Bronchial epithelial cell (primary cell): ENCODE measurements at regions not wholly inside any gene's neighbourhood (a gene's known extent, or its start where the extent isn't known, plus 50 kb on each side); places are given as distances from the start of the nearest gene placed in this dataset.

Source experiments
- DNase-seq: peaks from one replicate; pipeline ENCODE4 v3.0.0-alpha.2; 2010; ENCODE audit warnings: low read depth
- FAIRE-seq: peaks from 2 replicates; lab custom pipeline; 2011; peaks lifted over from hg19 to GRCh38; lab: Jason Lieb, UNC
- H3K27me3 ChIP-seq: 2 replicates; pipeline ENCODE4 v1.5.1; 2011; ENCODE audit warnings: low read length; ENCODE audit not compliant: control insufficient read depth, insufficient read depth
- H3K36me3 ChIP-seq: 2 replicates; pipeline ENCODE4 v1.5.1; 2011; ENCODE audit warnings: low read length; ENCODE audit not compliant: control insufficient read depth, insufficient read depth
- H3K4me3 ChIP-seq: 2 replicates; pipeline ENCODE4 v1.5.1; 2011; ENCODE audit warnings: mild to moderate bottlenecking, low read depth, low read length, control low read depth
- CTCF ChIP-seq: IDR thresholded peaks from 2 replicates; pipeline ENCODE4 v1.5.1; 2011; ENCODE audit warnings: mild to moderate bottlenecking, moderate library complexity, low read length, control low read depth, inconsistent platforms; ENCODE audit not compliant: insufficient read depth, severe bottlenecking

- Histone ChIP-seq H3K36me3 (no peaks in the 10 kb centered on the region), H3K27me3 (peaks cover 5% of the 10 kb centered on the region), H3K4me3 (no peak overlapping the region)
- FAIRE-seq (no peak), DNase-seq (peak; percentile 7)
- no peak for TF ChIP-seq CTCF
Observed at GRCh38 chr7:22610263-22610662, 110.3 kb upstream of the STEAP1B start.

GRCh38 chr7:22607180-22607579, 107.2 kb upstream of the STEAP1B start:
- H3K4me3 ChIP-seq: no peak overlapping the region
- DNase-seq (peak; percentile 50), FAIRE-seq (no peak)
- H3K36me3 ChIP-seq: no peaks in the 10 kb centered on the region
- TF ChIP-seq CTCF: no peak
- H3K27me3 ChIP-seq: peaks cover 13% of the 10 kb centered on the region

GRCh38 chr7:22604246-22604645, 104.3 kb upstream of the STEAP1B start:
- no peaks in the 10 kb centered on the region for H3K36me3 ChIP-seq
- DNase-seq (no peak), FAIRE-seq (no peak)
- peaks cover 11% of the 10 kb centered on the region for H3K27me3 ChIP-seq
- H3K4me3 ChIP-seq: no peak overlapping the region
- TF ChIP-seq CTCF: no peak

GRCh38 chr7:22601812-22602565, 102.0 kb upstream of the STEAP1B start:
- FAIRE-seq: no peak
- H3K27me3 ChIP-seq: peaks cover 9% of the 10 kb centered on the region
- TF ChIP-seq CTCF: no peak
- no peaks in the 10 kb centered on the region for H3K36me3 ChIP-seq
- DNase-seq: peak; percentile 38
- H3K4me3 ChIP-seq: no peak overlapping the region

- H3K4me3 ChIP-seq: no peak overlapping the region
- H3K27me3 ChIP-seq: peaks cover 9% of the 10 kb centered on the region
- TF ChIP-seq CTCF: no peak
- FAIRE-seq (no peak), DNase-seq (no peak)
- H3K36me3 ChIP-seq: no peaks in the 10 kb centered on the region
Observed at GRCh38 chr7:22601408-22601807, 101.4 kb upstream of the STEAP1B start.

GRCh38 chr7:22601003-22601402, 101.0 kb upstream of the STEAP1B start:
- no peak for FAIRE-seq
- no peak for TF ChIP-seq CTCF
- H3K27me3 ChIP-seq: peaks cover 9% of the 10 kb centered on the region

More at GRCh38 chr7:22601003-22601402, 101.0 kb upstream of the STEAP1B start:
- no peaks in the 10 kb centered on the region for H3K36me3 ChIP-seq
- no peak for DNase-seq
- no peak overlapping the region for H3K4me3 ChIP-seq
